ENCODE measurements at regions not wholly inside any gene's neighbourhood (a gene's known extent, or its start where the extent isn't known, plus 50 kb on each side); places are given as distances from the start of the nearest gene placed in this dataset.

DNA sequence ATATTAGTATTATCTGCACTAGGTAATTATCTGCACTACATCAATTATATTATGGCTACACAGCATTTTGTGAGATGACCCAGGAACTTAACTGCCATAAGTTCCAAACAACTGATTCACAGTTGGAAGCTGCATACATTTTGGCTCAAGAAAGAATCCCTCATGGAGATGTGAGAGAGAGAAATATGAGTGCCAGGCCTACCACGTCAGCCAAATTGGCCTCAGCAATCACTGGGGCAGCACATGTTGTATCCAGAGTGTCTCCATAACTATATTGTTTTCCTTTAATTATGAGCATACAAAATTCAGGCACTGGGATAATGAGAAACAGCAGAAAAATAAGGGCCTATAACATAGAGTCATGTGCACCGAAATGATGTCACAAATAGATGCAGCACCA, 174.2 kb upstream of the DMD start:
- DNase-seq (ENCODE audit: low read depth in 2 of 2), result peak in 1 of 2 donors; percentile 3
- TF ChIP-seq, protein P1, sequence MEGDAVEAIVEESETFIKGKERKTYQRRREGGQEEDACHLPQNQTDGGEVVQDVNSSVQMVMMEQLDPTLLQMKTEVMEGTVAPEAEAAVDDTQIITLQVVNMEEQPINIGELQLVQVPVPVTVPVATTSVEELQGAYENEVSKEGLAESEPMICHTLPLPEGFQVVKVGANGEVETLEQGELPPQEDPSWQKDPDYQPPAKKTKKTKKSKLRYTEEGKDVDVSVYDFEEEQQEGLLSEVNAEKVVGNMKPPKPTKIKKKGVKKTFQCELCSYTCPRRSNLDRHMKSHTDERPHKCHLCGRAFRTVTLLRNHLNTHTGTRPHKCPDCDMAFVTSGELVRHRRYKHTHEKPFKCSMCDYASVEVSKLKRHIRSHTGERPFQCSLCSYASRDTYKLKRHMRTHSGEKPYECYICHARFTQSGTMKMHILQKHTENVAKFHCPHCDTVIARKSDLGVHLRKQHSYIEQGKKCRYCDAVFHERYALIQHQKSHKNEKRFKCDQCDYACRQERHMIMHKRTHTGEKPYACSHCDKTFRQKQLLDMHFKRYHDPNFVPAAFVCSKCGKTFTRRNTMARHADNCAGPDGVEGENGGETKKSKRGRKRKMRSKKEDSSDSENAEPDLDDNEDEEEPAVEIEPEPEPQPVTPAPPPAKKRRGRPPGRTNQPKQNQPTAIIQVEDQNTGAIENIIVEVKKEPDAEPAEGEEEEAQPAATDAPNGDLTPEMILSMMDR (IDR thresholded peaks at IDR 0.05; ENCODE audit: low read depth, low read length), result no peak
- no peak overlapping the region for H3K4me3 ChIP-seq (replicated peaks in 1 of 2; ENCODE audit: low read depth in 2 of 2, low read length in 2 of 2)

DNA sequence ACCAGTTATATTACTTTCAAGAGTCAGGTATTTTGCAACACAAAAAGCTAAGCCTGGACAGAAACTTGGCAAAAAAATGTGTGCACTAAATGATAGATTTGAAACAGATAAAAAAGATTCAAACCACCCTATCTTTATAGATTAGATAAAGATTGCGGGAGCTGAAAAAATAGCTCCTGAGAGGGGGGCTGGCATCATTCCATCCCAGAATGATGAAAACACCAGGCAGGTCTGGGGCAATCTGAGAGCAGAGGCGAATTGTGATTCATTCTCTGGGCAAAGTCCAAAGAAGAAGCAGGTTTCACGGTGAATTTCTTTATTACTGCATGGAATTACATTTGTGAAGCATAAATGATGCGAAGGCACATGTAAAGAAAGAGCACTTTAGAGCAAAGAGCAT, 168.5 kb upstream of the DMD start:
- TF ChIP-seq, protein P1 (IDR thresholded peaks at IDR 0.05; ENCODE audit: low read depth, low read length), result no peak
- DNase-seq (ENCODE audit: low read depth in 2 of 2), result peak in 1 of 2 donors; percentile 11
- H3K4me3 ChIP-seq (replicated peaks in 1 of 2; ENCODE audit: low read depth in 2 of 2, low read length in 2 of 2), result no peak overlapping the region

- no peak for DNase-seq (ENCODE audit: low read depth in 2 of 2)
- TF ChIP-seq, protein P1 (IDR thresholded peaks at IDR 0.05; ENCODE audit: low read depth, low read length), result no peak
- H3K4me3 ChIP-seq (replicated peaks in 1 of 2; ENCODE audit: low read depth in 2 of 2, low read length in 2 of 2), result no peak overlapping the region
Measured at GRCh38 chrX:33357606-33358005, 146.3 kb upstream of the DMD start.

DNA sequence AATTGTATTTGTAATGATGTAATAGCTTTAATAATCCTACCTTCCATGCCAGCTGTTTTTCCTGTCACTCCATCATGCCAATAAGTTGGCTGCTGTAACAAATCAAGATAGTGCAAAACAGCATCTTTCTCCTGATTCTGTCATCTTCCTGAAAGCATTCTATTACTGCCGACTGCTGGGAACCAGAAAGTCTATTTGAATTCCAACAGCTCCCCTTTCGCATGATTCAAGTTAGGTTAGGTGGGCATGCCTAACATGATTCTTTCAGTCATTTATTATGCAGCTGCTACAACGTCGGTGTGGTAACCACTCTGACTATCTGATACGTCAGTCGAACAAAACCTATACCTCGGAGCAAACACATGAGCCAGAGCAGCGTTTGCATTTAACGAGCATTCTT, 127.9 kb upstream of the DMD start:
- TF ChIP-seq, protein P1 (IDR thresholded peaks at IDR 0.05; ENCODE audit: low read depth, low read length), result no peak
- H3K4me3 ChIP-seq (replicated peaks in 1 of 2; ENCODE audit: low read depth in 2 of 2, low read length in 2 of 2), result peak overlapping the region in 1 of 2 donors; percentile 24
- DNase-seq (ENCODE audit: low read depth in 2 of 2), result peak; percentile 0 to 27

DNA sequence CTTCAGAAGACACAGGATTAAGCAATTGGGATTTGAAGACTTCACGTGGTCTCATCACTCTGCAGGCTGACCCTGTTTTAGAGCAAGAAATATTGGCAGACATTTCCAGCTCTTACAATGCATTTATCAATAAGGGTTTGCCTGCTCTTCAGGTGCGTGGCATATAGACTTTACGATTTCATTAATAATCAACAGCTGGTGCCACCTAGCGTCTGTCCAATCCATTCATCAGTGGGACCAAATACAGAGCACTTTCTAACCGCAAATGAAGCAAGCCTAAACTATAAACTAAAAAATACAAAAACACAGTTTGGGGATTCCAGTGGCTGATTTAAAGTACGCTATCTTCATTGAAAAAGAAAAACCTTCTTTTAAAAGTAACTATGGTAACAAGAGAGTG, 125.4 kb upstream of the DMD start:
- TF ChIP-seq, protein P1 (IDR thresholded peaks at IDR 0.05; ENCODE audit: low read depth, low read length), result peak; percentile 42
- DNase-seq (ENCODE audit: low read depth in 2 of 2), result peak; percentile 44 to 53

DNA sequence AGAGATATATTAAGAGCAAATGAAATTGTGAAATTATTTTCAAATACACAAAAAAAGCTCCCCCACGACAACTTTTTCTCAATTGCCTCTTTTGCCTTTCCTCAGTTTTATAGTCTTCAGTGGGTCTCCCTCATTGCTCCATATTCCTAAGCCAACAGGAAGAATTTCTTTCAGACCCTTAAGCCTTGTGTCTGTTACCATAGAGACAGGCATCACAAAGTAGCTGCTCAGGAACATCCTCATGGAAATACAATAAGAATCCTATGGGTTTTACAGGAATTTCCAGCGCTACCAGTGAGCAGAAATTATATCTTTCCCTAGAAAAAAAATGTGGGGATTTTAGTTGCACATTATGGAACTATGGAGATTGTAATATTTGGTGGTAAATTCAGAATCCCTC, 121.9 kb upstream of the DMD start:
- DNase-seq (ENCODE audit: low read depth in 2 of 2), result no peak
- TF ChIP-seq, protein P1 (IDR thresholded peaks at IDR 0.05; ENCODE audit: low read depth, low read length), result no peak
- H3K4me3 ChIP-seq (replicated peaks in 1 of 2; ENCODE audit: low read depth in 2 of 2, low read length in 2 of 2), result no peak overlapping the region

More for the DNA sequence above, 125.4 kb upstream of the DMD start:
- H3K4me3 ChIP-seq (replicated peaks in 1 of 2; ENCODE audit: low read depth in 2 of 2, low read length in 2 of 2), result no peak overlapping the region

DNA sequence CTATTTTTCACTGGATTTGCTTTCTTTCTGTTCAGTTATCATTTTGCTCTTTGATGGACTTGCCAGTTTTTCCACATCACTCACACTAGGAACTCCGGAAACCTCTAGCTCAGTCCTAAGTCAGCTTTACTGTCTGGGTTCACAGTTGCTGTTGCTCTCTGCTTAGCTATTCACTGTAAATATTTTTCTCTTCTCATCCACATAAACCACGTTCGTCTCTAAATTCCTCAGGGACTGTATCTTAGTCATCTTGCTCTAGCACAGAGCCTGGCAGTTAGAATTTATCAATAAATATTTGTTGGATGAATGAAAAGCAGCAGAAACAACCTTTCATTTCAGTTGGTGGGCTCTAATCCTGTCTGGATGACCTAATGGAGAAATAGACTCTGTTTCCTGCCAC, 119.4 kb upstream of the DMD start:
- peak in 1 of 2 donors; percentile 49 for DNase-seq (ENCODE audit: low read depth in 2 of 2)
- H3K4me3 ChIP-seq (replicated peaks in 1 of 2; ENCODE audit: low read depth in 2 of 2, low read length in 2 of 2), result no peak overlapping the region
- TF ChIP-seq, protein P1 (IDR thresholded peaks at IDR 0.05; ENCODE audit: low read depth, low read length), result no peak

All from cardiac fibroblast (primary cell).